SK-N-SH treated with all-trans-retinoic acid at 6 μM for 48 hours (cell line): ENCODE measurements at regions not wholly inside any gene's neighbourhood (a gene's known extent, or its start where the extent isn't known, plus 50 kb on each side); places are given as distances from the start of the nearest gene placed in this dataset.

Experiments used
- BACH2 ChIP-seq: fragments of 250-450 bp; sonication (Bioruptor Pico); IDR thresholded peaks from 2 replicates; pipeline ENCODE4 v1.9.0; 2021; ENCODE audit warnings: mild to moderate bottlenecking, borderline replicate concordance
- CSDC2 ChIP-seq: fragments of 250-450 bp; sonication (Bioruptor Pico); IDR thresholded peaks from 2 replicates; pipeline ENCODE4 v1.5.0; 2020; ENCODE audit warnings: mild to moderate bottlenecking, moderate library complexity
- ESRRG ChIP-seq: fragments of 250-450 bp; sonication (Bioruptor Pico); IDR thresholded peaks from 2 replicates; pipeline ENCODE4 v1.6.1; 2021; ENCODE audit warnings: mild to moderate bottlenecking
- GLIS3 ChIP-seq: fragments of 250-450 bp; sonication (Bioruptor Pico); IDR thresholded peaks from 2 replicates; pipeline ENCODE4 v1.5.0; 2020; ENCODE audit warnings: mild to moderate bottlenecking, moderate library complexity
- OSR1 ChIP-seq: fragments of 250-450 bp; sonication (Bioruptor Pico); IDR thresholded peaks from 2 replicates; pipeline ENCODE4 v1.8.0; 2022; ENCODE audit warnings: moderate library complexity, mild to moderate bottlenecking, inconsistent platforms
- TSHZ2 ChIP-seq: fragments of 250-450 bp; sonication (Bioruptor Pico); IDR thresholded peaks from 2 replicates; pipeline ENCODE4 v1.5.0; 2020; ENCODE audit warnings: mild to moderate bottlenecking, moderate library complexity
- ZC3H10 ChIP-seq: fragments of 250-450 bp; sonication (Bioruptor Pico); IDR thresholded peaks from 2 replicates; pipeline ENCODE4 v1.5.1; 2021; ENCODE audit warnings: mild to moderate bottlenecking, moderate library complexity
- ZFP3 ChIP-seq: fragments of 250-450 bp; sonication (Bioruptor Pico); IDR thresholded peaks from 2 replicates; pipeline ENCODE4 v1.5.0; 2020; ENCODE audit warnings: mild to moderate bottlenecking, moderate library complexity
- TF ChIP-seq, protein P1 (sequence below): fragments of 250-450 bp; sonication (Bioruptor Pico); IDR thresholded peaks from 2 replicates; pipeline ENCODE4 v1.8.0; 2020; ENCODE audit warnings: mild to moderate bottlenecking, moderate library complexity, borderline replicate concordance

- TF ChIP-seq, protein P1, sequence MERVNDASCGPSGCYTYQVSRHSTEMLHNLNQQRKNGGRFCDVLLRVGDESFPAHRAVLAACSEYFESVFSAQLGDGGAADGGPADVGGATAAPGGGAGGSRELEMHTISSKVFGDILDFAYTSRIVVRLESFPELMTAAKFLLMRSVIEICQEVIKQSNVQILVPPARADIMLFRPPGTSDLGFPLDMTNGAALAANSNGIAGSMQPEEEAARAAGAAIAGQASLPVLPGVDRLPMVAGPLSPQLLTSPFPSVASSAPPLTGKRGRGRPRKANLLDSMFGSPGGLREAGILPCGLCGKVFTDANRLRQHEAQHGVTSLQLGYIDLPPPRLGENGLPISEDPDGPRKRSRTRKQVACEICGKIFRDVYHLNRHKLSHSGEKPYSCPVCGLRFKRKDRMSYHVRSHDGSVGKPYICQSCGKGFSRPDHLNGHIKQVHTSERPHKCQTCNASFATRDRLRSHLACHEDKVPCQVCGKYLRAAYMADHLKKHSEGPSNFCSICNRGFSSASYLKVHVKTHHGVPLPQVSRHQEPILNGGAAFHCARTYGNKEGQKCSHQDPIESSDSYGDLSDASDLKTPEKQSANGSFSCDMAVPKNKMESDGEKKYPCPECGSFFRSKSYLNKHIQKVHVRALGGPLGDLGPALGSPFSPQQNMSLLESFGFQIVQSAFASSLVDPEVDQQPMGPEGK (CRISPR knock-in tag) = no peak
- TF ChIP-seq ZC3H10 = no peak
- TF ChIP-seq ESRRG (CRISPR knock-in tag) = no peak
- no peak for TF ChIP-seq GLIS3 (CRISPR knock-in tag)
- TF ChIP-seq OSR1 = no peak
- no peak for TF ChIP-seq TSHZ2
- no peak for TF ChIP-seq BACH2 (CRISPR knock-in tag)
- TF ChIP-seq CSDC2 (CRISPR knock-in tag) = no peak
- no peak for TF ChIP-seq ZFP3 (CRISPR knock-in tag)
Measured at GRCh38 chr2:208571764-208572131, 165.2 kb downstream of the PTH2R start.
